Jurkat, Clone E6-1 (cell line): ENCODE measurements at regions not wholly inside any gene's neighbourhood (a gene's known extent, or its start where the extent isn't known, plus 50 kb on each side); places are given as distances from the start of the nearest gene placed in this dataset.

Source experiments
- DNase-seq: peaks from one replicate; pipeline ENCODE4 v3.0.0-alpha.2; 2011; ENCODE audit warnings: low read depth, low spot score
- H3K4me3 ChIP-seq: 2 replicates; pipeline ENCODE4 v1.5.1; 2011; ENCODE audit warnings: mild to moderate bottlenecking, low read length, control low read depth, moderate library complexity

DNA sequence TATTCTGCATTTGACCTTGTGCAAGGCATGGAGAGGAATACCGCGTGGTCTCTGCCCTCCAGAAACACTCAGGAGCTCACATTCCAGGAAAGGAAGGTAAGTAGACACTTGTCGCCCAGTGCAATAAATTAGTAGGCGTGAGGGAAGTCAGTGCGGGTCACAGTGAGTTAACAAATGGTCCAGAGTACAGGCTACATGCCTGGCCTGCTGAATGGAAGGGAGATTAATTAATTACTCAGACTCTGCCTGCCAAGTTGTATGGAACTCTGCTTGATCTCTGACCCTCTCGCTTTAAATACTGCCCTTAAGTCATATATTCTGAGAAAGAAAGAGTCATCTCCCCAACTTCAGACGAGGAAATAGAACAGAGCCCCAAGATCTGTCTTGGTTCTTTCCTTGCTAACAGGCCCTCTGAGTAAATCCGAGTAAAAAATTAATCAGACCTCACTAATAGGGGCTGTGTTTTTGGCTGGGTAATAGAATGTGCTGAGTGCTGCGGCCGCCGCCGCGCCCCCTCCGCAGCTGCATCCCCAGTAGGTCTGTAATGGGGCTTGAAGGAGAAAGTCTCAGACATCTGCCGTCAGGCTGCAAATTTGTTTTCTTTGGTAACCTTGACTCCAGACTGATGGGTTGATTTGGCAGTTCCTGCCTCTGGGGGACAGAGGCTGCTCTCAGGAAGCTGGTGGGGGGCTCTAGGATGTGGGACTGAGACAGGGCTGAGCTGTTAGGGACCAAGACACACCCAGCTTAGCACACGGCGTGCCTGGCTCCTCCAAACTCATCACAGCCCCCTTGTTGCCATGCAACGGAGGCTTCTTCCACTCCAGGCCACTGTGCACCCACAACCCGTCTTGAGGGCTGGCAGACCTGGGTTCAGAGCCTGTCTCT is 144.4 kb downstream of the NSG2 start:
- H3K4me3 ChIP-seq, result no peak overlapping the region
- DNase-seq, result no peak

- H3K4me3 ChIP-seq, result no peak overlapping the region
- DNase-seq, result no peak
Observed at GRCh38 chr5:174191076-174191475, 145.6 kb downstream of the NSG2 start.

DNA sequence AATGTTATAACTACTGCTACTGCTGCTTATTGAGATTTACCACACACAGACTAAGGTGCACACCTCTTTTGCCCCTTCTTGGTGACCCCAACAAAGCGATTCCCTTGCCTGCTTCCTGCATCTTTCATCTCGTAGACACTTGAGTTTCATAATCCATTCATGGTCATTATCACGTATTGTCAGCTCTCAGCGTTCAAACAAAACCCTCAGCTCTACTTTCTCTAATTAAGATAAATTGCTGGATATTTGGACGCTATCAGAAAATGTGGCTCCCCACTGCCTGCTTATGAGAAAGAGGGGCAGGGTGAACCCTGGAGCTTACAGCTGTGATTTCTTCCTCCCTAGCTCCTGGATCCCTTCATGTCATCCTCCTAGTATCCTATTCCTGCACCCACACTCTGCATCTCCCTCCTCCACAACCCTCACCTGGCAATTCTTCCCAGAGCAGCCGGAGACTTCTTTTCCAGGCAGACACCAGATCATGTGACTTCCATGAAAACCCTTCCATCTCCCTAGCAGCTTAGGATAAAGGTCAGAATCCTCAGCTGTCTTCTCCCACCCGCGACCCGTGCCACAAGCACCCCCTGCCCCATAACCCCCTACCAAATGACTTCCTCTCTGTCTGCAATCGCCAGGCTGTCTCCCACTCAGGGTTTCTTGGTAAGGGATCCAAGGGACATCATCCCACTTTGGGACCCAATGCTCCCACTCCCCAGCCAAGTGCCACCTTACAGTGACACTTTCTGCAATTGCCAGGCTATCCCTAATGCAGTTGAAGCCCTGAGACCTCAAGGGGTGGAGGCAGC is 146.5 kb downstream of the NSG2 start:
- H3K4me3 ChIP-seq, result no peak overlapping the region
- DNase-seq, result no peak

GRCh38 chr5:174192901-174193300 is 147.4 kb downstream of the NSG2 start:
- DNase-seq, result no peak
- no peak overlapping the region for H3K4me3 ChIP-seq

DNA sequence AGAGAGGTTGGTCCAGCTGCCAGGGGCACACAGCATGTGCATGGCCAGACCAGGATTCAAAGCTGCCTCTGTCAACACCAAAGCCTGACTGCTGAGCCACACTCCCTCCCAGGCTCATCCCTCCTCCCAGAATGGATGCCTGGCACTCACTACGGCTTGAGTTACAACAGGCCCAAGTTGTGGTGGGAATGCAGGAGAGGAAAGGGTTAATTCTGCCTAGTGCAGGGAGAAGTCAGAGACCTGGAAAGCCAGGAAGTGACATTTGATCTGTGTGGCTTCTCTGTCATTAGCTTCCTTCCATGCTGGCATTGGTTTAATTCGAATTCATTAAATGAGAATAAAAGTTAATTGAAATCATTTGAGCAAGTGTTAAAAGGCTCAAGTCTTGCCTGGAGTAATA is 150.0 kb downstream of the NSG2 start:
- no peak for DNase-seq
- no peak overlapping the region for H3K4me3 ChIP-seq

DNA sequence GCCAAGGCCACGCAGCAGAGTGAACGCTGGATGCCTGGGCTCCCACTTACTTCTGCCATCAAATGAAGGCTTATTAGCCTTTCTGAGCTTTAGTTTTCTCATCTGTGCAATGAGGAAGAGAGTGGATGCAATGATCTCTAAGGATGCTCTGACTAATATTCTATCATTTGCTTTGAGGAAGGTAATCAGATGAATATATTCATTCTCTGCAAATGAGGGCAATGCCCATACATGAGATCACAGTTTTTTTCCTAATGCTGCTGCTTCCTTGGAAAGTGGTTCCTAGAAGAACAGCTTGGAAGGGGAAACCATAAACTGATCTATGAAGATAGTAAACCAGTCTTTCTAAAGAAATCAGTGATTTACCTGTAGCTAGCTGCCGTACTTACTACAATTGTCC is 152.4 kb downstream of the NSG2 start:
- no peak for DNase-seq

DNA sequence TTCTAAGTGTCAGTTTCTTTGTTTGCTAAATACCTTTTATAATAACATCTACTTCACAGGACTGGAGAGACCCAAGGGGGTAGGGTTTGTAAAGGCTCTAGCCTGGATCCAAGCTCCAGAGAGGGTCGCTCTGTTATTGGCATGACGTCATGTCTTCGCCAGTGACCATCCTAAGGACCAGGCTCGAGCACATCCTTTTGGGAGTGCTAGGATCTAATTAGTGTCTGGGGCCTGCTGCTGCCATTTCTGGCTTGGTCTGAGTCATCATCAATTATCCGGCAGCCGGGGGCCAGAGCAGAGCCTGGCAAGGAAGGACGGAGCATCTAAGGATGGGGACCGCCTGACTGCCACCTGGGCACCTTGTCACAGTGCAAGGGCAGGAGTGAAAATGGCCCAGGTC is 153.0 kb downstream of the NSG2 start:
- H3K4me3 ChIP-seq, result no peak overlapping the region
- no peak for DNase-seq

More for the DNA sequence above, 152.4 kb downstream of the NSG2 start:
- H3K4me3 ChIP-seq, result no peak overlapping the region

DNA sequence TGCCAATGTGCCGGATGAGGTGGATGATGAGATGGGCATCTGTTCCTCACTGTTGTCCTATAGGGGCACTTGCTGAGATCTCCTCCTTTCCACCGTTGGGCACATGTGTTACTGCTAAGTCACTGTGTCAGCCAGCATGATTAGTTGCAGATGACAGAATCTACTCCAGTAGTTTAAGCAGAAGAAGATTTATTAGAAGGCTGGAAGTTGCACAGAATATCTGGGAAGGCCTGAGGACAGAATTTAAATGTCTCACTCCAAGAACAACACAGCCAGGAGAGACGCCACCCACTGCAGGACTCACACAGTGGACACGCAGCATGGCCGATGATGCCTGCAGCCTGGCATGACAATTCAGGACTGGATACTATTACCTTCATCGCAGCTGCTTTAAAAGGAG is 157.5 kb downstream of the NSG2 start:
- no peak overlapping the region for H3K4me3 ChIP-seq
- no peak for DNase-seq

GRCh38 chr5:174204535-174205313 is 159.2 kb downstream of the NSG2 start:
- H3K4me3 ChIP-seq, result no peak overlapping the region
- no peak for DNase-seq

DNA sequence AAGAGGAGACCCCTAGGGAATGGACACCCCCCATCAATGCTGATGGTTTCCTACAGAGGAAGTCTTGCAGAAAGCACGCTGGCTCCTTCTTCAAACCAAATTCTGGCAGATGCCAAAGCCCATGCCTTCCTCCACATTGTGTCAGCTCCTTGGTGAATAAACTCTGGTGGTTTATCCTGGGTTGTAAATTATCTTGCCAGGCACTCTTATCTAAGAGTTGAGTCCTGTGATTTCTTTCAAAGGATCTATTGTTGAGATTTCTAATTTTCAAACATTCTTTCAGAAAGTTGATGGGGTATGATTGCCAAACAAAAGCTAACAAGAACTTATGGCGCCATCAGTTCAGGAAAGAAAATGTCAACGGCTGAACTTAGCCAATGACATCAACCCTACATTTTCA is 160.4 kb downstream of the NSG2 start:
- H3K4me3 ChIP-seq, result no peak overlapping the region
- no peak for DNase-seq

DNA sequence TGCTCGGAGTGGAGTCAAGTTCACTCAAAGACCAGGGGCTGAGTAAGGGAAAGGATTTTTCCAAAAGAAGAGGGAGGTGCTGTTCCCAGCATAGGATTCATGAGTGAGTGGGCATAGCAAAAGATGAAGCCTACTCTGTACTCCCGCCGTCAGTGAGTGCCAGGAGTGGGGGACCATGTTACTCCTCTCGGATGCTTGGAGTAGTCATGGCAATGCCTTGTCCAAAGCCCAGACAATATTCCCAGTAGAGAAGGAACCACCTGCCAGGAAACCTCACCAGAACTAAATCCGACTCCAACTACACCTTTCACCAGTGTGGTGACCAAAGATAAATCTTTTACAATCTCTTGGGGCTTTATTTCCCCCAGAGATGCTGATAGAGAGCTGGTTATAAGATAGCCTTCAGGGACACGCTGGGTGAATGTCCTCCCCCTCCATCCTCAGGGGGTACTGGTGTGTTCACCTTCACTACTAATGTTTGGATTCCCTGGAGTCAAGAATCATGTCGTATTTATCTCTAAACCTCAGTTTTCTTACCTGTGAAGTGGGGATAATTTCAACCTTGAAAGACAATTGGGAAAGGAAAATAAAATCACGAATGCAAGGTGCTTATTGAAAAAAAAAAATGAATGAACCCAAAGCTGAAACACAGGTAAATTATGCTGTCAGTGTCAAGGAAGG is 165.2 kb downstream of the NSG2 start:
- DNase-seq, result no peak
- H3K4me3 ChIP-seq, result no peak overlapping the region

- H3K4me3 ChIP-seq, result no peak overlapping the region
- DNase-seq, result no peak
Observed at GRCh38 chr5:174211277-174211626, 165.7 kb downstream of the NSG2 start.

GRCh38 chr5:174217527-174217926 is 172.0 kb downstream of the NSG2 start:
- no peak for DNase-seq
- no peak overlapping the region for H3K4me3 ChIP-seq

DNA sequence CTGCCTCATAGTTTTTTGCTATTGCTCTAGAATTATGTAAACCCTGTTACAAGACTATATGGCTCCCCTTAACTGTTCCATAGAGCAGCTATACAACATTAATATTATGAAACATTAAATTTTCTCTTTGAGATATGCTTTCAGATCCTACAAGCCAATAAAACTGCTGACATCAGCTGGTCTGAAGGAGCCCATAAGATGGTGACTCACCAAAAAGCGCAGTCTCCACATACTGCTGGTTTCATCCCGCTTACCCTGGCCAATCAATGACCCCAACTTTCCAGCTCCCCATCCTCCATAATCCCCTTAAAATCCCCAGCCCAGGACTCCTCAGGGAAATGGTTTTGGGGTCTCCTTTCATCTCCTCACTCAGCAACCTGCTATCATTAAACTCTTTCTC is 172.7 kb downstream of the NSG2 start:
- DNase-seq, result no peak
- no peak overlapping the region for H3K4me3 ChIP-seq

- no peak for DNase-seq
- H3K4me3 ChIP-seq, result no peak overlapping the region
Observed at GRCh38 chr5:174220417-174220816, 174.9 kb downstream of the NSG2 start.

GRCh38 chr5:174221436-174221835 is 175.9 kb downstream of the NSG2 start:
- DNase-seq, result no peak
- H3K4me3 ChIP-seq, result no peak overlapping the region

GRCh38 chr5:174221946-174222345 is 176.4 kb downstream of the NSG2 start:
- H3K4me3 ChIP-seq, result no peak overlapping the region
- DNase-seq, result no peak

GRCh38 chr5:174222891-174223290 is 177.4 kb downstream of the NSG2 start:
- no peak overlapping the region for H3K4me3 ChIP-seq
- no peak for DNase-seq

GRCh38 chr5:174223355-174223754 is 177.8 kb downstream of the NSG2 start:
- no peak overlapping the region for H3K4me3 ChIP-seq
- no peak for DNase-seq
